GM20000 (cell line): ENCODE measurements at regions not wholly inside any gene's neighbourhood (a gene's known extent, or its start where the extent isn't known, plus 50 kb on each side); places are given as distances from the start of the nearest gene placed in this dataset.
"Not testable (repeated sequence)": the region's sequence is repeated elsewhere in the genome, so short reads cannot be mapped to it uniquely, and the experiment has no call there.

ENCODE experiments used
- DNase-seq: peaks from one replicate; pipeline ENCODE4 v3.0.0; 2012; ENCODE audit warnings: low spot score
- CTCF ChIP-seq: IDR thresholded peaks from 2 replicates; pipeline ENCODE4 v1.5.1; 2012; ENCODE audit warnings: mild to moderate bottlenecking, control low read depth; ENCODE audit errors: extremely low read depth, missing control alignments

GRCh38 chr1:5729636-5730145 is 262.5 kb downstream of the NPHP4 start:
- TF ChIP-seq CTCF = no peak
- DNase-seq = no peak

- no peak for DNase-seq
- TF ChIP-seq CTCF = no peak
Measured at GRCh38 chr1:5728663-5729355, 263.4 kb downstream of the NPHP4 start.

GRCh38 chr1:5727871-5728643 is 264.2 kb downstream of the NPHP4 start:
- TF ChIP-seq CTCF = no peak
- DNase-seq = no peak

- DNase-seq = no peak
- TF ChIP-seq CTCF = no peak
Measured at GRCh38 chr1:5727191-5727590, 265.0 kb downstream of the NPHP4 start.

GRCh38 chr1:5726586-5727184 is 265.5 kb downstream of the NPHP4 start:
- DNase-seq = not testable (repeated sequence)

GRCh38 chr1:5725855-5726585 is 266.2 kb downstream of the NPHP4 start:
- TF ChIP-seq CTCF = no peak
- DNase-seq = no peak

- TF ChIP-seq CTCF = no peak
- no peak for DNase-seq
Measured at GRCh38 chr1:5725406-5725805, 266.8 kb downstream of the NPHP4 start.
